NCI-H1092 (cell line): ENCODE measurements at regions not wholly inside any gene's neighbourhood (a gene's known extent, or its start where the extent isn't known, plus 50 kb on each side); places are given as distances from the start of the nearest gene placed in this dataset.

ENCODE experiments used
- DNase-seq: peaks from one replicate; lab custom pipeline; 2025; lab: John Stamatoyannopoulos, UW

DNA sequence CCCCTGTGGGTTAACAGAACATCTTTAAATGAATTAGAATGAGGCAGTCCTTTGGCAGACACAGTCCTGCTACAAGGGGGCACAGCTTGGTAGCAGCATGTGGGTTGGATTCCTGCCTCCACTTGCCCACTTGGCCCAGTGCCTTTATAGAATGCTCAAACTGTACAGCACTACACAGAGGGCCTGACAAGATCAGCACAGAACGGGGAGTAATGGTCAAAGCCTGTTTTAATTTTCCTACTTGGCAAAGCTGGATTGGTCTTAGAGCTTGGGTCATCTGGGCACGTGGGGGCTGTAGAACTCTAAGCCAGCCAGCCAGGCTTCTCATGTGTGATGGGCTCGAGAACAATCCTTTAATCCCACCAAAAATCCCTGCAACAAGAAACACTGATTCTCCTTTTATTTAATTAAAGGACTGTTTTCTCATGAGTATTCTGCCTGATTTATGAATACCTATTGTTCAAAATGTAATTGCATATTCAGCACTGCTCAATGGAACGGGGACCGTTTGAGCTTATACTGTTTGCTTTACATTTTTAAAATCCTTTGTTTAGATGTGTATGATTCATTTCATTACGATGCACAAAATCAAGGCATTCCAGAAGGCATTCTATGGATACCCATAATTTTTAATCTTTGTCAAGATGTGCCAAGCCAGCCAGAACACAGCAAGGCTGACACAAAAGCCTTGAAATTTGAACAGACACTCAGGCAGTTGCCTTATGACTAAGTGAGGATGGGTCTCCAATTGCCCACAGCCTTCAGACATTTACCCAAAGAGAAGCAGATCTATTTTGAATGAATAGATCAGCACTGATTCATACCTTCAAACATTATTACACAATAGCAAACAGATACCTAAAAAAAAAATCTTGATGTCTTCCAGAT, 249.3 kb upstream of the TGFBR2 start:
- no peak for DNase-seq

DNA sequence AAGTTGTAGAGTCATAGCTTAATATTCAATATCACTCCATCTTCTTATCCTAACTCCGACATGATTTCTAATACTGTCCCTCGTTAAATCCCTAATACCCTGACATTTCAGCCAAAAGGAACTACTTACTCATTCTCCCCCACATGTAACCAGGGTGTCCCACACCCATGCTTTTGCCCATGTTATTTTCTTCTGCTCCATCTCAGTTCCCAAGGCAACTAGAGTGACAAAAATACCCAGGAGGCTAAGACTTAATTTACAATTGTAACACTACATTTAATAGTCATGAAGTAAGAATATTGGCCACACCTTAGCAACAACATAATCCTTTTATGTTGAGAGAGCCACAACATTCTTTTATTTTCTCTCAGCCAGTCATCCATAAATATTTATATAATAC, 248.5 kb upstream of the TGFBR2 start:
- DNase-seq, result no peak

DNA sequence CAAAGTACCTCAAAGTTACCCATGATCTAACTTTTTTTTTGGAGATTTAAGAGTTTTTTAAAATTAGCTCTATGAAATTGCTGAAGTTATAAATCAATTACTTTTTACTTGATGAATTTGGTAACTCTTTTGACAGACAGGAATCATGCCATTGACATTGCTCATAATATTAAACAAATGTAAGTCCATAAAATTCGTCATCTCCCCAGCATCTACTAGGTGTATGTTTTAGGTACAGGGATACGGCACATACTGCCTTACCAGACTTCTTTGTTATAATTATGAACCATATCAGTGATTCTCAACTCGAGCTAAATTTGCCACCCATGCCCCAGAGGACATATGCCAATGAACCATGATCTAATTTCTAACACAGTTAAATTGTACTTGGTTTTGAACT, 247.5 kb upstream of the TGFBR2 start:
- DNase-seq, result no peak

DNA sequence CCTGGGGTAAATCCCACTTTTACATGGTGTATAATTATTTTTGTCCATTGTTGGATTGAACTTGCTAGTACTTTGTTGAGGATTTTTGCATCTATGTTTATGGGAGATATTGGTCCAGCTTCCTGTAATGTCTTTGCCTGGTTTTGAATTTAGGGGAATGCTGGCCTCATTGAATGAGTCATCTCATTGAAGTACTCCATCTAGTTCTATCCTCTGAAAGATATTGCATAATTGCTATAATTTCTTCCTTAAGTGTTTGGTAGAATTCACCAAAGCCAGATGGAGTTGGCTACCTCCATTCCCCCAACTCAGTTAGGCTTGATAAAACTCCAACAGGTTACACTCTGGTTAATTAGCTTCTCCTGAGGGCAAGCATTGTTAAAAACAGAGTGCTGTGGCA, 237.4 kb upstream of the TGFBR2 start:
- DNase-seq, result no peak

DNA sequence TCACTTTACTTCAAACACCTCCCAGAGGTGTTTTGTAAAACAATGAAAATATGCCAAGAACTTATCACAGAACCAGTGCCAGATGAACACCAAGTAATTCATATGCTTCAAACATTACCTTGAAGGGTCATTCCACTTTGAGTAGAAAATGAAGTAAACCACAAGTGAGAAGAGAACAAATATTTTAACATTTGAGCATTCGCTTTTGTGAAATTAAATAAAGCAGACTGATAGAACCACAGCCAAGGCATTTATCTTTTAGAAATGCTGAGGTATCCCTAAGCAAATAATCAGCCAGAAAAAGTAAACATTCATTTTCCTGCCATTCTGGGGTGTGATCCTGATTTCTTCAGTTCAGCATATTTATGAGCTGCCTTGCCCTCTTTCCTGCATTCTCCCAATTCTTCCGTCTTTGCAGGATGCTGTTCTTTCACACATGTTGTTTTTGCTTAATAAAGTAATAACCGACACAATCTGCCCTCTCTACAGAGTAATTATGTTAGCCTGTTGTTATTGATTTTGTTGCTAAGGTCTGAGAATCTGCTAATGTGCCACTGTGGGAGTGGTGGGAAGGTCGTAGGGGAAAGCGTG, 235.6 kb upstream of the TGFBR2 start:
- DNase-seq, result no peak

DNA sequence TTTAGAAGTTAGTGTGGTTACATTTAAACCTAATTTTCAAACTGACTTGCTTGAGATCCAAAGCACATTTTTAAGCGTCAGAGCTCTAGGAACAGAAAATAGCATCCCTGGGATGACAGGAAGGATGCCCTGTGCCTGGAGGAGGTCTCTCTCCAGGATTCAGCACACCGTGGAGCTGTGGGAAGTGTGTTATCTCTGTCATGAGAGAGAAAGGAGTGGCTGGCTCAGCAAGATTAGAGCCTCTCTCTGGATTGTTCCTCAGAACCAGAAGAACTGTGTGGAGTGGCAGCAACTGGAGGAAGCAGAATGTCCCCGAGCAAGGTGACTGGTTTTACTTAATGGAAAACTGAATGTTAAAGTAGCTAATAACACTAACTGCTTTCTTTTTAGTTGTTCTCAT, 233.6 kb upstream of the TGFBR2 start:
- no peak for DNase-seq

DNA sequence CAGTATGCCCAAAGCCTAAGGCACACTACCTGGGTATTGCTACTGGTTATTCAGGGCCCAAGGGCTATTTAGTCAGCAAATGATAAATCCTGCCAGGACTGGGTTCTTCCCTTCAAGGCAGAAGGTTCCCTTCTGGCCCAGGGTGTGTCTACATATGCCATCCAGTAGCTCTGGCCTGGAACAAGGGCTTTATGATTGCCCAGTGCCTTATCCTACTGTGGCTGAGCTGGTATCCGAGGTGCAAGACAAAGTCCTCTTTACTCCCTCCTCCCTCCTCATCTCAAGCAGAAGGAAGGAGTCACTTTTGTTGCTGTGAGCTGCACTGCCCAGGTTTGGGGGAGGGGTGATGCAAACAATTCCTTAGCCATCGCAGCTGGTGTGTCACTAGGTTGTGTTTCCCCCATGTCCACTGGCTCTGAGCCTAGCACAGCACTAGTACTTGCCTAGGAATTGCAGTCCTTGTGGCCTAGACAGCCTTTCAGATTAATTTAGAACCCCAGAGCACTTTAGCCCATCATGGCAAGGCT, 221.8 kb upstream of the TGFBR2 start:
- DNase-seq, result no peak

DNA sequence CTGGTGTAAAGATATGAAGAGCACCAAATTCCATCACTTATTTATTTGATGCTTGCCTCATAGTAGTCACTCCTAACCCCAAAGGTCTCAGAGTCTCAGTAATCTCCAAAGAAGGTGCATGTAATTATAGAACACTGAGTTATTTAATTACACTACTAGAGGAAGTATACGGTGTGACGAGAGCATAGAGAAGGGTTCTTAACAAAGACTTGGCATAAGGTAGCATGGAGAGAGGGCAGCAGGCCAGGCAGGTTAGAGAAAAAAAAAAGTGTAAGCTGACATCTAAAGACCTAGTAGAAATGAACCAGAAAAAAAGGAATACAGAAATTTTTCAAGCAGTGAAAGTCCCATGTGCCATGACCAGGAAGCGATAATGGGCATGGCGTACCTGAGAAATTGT, 213.3 kb upstream of the TGFBR2 start:
- no peak for DNase-seq

DNA sequence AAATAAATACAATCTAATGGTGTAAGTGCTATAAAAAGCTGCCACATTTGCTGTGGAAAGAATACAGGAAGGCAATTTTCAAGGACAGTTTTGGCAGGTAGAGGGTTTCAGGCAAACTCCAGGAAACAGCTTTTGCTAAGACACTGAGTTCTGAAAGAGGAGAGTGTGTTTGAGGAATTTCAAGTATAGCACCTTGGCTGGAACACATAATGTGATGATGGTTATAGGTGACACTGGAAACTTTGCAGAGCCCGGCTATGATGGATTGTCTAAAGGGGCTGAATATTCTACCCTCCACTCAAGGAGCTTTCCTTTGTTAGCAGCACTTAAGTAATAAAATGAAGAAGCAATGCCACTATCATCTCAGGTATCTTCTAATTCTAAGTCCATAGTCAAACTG, 209.4 kb upstream of the TGFBR2 start:
- DNase-seq, result no peak

DNA sequence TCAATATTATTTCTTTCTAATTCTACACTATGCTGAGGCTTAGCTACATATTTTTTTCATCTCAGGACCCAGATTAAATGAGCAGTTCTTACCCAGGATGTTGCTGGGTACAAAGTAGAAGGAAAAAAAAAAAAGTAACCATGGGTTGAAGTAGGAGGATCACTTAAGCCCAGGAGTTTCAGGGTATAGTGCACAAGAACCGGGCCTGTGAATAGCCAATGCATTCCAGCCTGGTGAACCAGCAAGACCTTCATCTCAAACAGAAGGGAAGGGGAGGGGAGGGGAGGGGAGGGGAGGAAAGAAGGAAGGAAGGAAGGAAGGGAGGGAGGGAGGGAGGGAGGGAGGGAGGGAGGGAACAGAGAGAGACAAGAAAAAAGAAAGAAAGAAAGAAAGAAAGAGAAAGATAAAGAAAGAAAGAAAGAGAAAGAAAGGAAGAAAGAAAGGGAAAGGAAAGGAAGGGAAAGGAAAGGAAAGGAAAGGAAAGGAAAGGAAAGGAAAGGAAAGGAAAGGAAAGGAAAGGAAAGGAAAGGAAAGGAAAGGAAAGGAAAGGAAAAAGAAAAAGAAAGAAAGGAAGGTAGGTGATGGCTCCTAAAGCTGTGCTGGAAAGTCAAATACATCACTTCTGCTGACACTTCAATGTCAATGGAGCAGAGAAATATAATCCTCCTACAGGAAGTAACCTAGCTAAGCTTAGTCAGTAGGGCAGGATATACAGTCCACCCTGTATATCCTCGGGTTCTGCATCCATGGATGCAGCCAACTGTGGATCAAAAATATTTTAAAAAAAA, 206.8 kb upstream of the TGFBR2 start:
- DNase-seq, result no peak

DNA sequence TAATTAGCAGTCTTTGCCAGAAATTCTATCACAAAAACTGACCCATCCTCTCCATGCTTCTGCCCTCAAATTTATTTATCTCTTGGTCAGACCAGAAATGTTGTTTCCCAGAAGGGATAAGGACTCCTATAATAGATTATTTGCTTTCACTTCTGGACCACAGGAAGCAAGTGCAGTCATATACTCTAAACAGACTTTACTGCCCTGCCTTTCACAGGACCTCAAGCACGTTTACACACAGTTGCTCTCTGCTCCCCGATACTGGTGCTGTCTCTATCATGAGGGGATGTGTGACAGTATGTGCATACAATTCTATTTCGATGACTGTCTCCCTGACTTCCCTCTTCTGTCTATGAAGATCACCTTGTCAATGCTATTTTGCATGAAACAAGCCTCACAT, 205.5 kb upstream of the TGFBR2 start:
- DNase-seq, result no peak

DNA sequence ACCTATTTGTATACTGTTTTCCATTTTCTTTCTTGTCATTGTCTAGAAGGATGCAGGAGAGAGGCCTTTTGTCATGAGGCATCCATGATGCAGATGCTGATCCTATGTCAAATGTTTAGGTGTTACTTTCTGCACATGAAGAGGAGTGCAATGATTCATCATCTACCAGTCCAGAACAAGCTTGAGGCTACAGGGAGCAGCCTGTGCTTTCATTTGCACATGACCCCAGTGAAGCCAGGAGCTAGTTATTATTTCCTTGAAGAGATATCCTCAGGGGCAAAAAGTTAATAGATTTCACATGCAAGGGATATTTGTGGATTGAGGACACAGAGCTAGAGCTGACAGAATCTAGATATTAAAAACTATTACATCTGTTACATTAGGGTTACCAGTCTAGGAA, 204.4 kb upstream of the TGFBR2 start:
- DNase-seq, result no peak

DNA sequence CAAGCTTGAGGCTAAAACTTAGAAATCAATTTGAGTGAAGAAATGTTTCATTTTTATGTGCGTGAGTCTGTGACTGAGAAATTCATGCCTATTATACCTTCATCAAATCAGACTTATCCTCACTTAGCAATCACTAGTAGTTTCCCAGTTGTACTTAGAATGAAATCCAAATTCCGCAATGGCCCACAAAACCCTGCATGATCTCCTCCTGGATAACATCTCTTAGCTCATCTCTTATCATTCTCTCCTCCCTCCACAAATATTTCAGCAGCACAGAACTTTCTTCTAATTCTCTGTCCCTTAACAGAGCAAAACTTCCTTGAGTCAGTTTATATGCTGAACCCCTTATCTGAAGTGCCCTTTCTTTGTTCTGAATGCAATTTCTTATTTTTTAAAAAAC, 198.8 kb upstream of the TGFBR2 start:
- DNase-seq, result no peak

DNA sequence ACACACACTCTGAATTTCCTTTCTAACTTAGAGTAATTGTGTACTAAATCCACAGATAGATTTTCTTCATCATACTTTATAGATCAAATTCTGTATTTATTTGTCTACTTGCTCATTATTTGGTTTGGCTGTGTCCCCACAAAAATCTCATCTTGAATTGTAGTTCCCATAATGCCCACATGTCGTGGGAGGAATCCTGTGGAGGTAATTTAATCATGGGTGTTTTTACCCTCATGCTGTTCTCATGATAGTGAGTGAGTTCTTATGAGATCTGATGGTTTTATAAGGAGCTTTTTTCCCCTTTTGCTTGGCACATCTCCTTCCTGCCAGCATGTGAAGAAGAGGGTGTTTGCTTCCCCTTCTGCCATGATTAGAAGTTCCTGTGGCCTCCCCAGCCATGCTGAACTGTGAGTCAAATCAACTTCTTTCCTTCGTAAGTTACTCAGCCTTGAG, 198.3 kb upstream of the TGFBR2 start:
- DNase-seq, result no peak

DNA sequence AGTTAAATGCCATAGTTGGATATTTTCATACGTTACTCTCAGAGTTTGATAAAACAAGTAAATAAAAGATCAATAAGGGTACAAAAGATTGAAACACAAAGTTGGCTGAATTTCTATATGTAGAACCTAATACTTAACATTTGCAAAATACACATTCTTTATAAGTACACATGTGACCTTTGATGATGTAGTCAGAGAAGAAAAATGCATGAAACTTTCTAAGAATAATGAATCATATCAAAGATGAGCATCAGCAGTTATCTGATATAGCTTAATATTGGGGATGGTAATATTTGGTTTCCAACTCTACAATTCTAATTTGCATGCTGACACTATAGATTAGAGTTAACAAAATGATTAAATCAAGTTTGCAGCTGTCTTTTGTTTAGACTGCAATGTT, 188.0 kb upstream of the TGFBR2 start:
- no peak for DNase-seq

DNA sequence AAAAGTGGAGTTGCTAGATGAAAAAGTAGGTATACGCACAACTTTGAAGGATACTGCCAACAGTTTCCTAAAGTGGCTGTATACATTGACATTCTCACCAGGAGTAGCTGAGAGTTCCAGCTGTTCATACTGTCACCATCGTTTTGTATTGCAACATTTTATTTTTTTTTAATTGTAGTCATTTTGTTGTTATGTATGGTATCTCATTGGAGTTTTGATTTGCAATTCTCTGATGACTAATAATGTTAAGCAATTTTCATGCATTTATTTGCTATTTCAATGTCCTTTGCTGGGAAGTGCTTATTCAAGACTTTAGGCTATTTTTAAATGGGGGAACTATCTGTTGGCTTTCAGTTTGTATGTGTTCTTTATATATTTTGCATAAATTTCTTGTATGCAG, 185.1 kb upstream of the TGFBR2 start:
- DNase-seq, result no peak

DNA sequence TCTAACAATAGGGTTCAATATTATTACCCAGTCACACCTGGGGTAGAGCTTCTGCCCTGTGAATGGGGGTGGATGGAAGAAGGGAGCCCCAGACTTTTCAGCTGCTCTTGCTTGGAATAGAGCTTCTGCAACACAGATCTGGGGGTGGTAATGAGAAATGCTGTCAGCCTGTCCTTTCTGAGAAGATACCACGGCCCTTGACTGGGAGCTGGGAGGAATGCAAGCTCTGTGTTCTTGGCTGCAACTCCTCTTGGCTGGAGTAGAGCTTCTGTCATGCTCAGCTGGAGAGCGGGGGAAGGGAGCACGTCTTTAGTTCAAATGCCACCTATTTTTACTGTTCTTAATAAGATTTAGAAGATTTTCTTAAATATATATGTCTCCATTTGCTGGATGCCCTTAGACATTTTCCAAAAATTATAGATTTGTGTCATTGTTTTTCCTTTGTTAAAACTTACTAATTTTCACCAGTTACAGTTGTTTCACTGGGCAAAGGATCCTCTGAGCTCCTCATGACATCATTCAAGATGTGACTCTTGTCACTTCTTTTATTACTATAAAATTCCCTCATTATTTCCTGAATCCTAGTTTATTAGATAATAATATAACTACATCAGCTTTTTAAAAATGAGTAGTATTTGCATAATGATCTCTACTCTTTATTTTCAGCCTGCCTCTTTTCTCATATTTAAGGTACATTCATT, 180.0 kb upstream of the TGFBR2 start:
- no peak for DNase-seq

DNA sequence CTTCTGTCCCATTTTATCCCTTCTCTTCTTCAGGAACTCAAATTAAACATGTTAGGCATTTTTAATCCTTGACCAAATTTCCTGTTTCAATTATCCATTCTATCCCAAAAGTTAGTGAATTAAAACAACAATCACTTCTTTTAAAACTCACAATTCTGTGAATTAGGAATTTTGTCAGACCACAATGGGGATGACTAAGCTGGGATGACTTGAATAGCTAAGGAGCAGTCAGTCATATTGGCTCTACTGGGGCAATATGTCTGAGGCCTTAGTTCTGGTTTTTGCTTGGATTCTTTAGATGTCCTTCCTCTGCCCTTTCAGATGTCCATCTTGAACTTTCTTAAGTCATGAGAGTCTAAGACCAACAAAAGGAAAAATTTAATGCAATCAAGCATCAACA, 178.2 kb upstream of the TGFBR2 start:
- DNase-seq, result no peak

DNA sequence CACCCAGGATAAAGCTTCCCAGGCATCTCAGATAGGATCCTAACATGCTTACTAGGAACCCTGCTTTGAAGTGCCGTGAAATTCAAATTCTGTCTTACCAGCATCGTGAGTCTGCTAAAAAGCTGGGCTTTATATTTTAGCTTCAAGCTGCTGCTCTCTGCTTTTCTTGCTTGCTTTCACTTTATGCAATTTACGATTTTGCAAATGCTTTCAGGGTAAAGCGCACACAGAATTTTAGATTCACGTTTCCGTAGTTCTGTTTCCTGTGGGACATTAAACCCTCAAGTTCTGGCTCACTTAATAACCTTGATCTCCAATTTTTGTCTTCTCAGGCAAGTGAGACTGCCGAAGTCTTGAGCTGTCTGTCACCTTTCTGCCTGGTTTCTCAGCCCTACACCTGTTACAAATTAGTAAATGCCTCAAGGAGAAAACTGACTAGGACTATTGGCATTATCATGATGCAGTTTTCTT, 170.5 kb upstream of the TGFBR2 start:
- DNase-seq, result no peak

DNA sequence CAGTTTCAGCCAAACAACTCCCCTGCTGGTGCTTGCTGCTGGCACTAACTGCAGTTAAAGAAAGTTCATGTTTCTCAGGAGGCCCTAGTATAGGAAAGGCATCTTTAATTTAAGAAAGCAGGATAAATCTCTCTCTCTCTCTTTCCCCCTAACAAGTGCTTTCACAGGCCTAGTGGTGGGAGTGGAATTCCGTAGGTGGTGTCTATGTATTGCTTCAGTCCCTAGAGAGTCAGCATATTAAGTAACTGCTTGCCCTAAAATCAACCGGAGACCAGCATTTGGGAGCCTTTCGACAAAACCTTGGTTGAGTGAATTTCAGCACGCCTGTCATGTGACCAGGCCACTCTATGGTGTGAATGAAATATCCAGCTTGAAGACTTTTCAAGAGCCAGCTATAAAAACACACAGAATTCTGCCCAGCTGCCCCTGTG, 169.2 kb upstream of the TGFBR2 start:
- no peak for DNase-seq

DNA sequence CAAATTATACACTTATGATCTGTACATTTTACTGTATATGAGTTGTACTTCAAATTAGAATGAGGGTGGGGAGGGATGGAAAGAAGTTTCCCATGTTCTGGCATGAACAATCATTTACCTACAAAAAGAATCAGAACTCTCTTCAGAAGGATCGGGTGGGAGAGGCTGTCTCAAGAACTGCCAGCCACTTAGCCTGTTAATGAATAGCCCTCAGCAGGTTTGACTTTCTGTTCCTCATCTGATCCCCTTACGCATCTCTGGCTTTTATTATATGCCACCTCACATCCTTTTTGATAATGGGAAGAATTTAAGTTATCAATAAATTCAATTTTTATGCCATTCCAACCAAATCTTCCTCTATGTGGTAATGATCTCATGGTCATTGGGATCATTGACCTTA, 168.3 kb upstream of the TGFBR2 start:
- no peak for DNase-seq
